Retinal pigment epithelial cell (primary cell): ENCODE measurements at regions not wholly inside any gene's neighbourhood (a gene's known extent, or its start where the extent isn't known, plus 50 kb on each side); places are given as distances from the start of the nearest gene placed in this dataset.

ENCODE experiments used
- DNase-seq: peaks from one replicate; pipeline ENCODE4 v3.0.0-alpha.2; 2010; ENCODE audit warnings: low read depth
- H3K4me3 ChIP-seq: 2 replicates; pipeline ENCODE4 v1.5.1; 2011; ENCODE audit warnings: mild to moderate bottlenecking, low read length, control low read depth, moderate library complexity
- TF ChIP-seq, protein P1 (sequence below): conservative IDR thresholded peaks from 2 replicates; pipeline ENCODE4 v1.5.1; 2011; ENCODE audit warnings: low read depth, low read length, control low read depth, inconsistent platforms

DNA sequence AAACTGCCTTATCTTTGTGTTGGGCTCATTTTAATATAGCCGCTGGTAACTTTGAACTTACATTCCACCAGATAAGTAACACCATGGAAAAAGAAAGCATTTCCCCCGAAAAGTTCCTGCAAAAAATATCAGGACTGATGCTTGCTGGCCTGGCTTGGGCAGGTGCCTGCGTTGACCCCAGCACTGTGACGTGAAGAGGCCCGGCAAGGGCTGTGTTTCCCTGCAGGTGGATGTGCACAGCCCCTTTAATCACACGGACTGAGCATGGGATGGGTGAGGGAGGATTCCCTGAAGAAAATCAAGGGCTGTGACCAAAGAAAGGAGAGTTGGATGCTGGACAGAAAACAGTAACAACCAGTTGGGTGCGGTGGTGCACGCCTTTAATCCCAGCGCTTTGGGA, 138.2 kb downstream of the NSG2 start:
- TF ChIP-seq, protein P1, sequence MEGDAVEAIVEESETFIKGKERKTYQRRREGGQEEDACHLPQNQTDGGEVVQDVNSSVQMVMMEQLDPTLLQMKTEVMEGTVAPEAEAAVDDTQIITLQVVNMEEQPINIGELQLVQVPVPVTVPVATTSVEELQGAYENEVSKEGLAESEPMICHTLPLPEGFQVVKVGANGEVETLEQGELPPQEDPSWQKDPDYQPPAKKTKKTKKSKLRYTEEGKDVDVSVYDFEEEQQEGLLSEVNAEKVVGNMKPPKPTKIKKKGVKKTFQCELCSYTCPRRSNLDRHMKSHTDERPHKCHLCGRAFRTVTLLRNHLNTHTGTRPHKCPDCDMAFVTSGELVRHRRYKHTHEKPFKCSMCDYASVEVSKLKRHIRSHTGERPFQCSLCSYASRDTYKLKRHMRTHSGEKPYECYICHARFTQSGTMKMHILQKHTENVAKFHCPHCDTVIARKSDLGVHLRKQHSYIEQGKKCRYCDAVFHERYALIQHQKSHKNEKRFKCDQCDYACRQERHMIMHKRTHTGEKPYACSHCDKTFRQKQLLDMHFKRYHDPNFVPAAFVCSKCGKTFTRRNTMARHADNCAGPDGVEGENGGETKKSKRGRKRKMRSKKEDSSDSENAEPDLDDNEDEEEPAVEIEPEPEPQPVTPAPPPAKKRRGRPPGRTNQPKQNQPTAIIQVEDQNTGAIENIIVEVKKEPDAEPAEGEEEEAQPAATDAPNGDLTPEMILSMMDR = no peak
- no peak overlapping the region for H3K4me3 ChIP-seq
- no peak for DNase-seq

DNA sequence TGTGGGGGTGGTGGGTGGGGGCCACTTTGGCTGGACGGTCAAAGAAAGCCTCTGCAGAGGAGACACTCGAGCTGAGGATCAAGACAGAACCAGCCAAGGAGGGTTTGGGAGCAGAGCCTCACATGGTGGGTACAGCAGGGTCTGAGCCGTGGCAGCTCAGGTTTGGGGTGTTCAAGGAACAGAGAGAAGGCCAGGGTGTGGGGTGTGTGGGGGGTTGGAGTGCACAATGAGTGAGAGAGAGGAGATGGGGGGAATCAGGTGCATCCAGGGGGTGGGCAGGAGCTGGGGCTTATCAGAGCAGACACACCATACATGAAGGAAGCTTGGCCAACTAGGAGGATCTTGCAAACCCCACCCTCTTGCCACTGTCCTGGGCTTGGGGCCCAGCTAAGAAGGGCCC, 140.0 kb downstream of the NSG2 start:
- no peak for DNase-seq
- no peak overlapping the region for H3K4me3 ChIP-seq
- TF ChIP-seq, protein P1 = no peak

DNA sequence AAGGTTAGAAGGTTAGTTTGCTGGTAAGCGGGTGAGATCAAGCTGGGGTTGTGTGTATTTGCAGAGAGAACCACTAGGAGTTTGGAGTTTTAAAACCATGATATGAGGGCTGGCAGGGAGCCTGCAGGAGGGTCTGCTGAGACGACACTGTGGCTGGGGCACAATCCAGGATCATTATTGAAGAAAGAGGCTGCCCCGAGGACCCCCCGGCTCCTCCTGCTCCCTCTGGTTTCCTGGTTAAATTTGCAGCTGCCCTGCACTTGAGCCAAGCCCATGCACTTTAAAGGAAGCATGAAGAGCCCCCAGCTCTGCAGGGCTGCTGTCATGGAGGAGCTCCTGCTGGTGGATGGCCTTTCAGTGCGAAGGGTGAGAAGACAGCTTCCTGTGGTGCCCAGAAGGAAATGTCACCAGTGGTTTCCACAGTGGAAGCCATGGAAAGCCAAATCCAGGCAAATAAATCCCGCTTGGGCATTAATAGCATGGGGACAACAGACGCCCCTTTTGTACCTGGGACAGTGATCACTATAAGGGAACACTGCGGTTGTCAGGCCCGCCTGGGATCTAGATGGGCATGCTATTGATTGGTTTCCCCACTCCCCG, 140.7 kb downstream of the NSG2 start:
- TF ChIP-seq, protein P1 = no peak
- no peak for DNase-seq
- H3K4me3 ChIP-seq = no peak overlapping the region

DNA sequence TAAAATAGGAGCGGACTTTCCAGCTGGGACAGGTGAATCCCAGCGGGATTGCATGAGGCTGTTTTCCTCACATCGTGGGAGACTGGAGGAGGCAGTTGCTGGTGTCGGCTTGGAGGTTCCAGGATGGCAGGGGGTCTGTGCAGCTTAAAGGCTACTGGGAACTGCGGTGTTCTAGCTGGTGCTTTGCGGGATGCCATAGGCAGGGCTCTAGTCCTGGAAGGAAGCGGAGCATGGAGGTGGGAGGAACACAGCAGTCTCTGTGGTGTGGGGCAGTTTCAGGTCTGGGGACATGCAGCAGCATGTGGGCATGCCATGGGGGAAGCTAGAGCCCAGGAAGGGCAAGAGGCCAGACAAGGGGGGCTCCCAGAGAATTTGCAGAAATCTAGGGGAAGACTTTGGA, 141.5 kb downstream of the NSG2 start:
- H3K4me3 ChIP-seq = no peak overlapping the region
- no peak for DNase-seq
- TF ChIP-seq, protein P1 = no peak

DNA sequence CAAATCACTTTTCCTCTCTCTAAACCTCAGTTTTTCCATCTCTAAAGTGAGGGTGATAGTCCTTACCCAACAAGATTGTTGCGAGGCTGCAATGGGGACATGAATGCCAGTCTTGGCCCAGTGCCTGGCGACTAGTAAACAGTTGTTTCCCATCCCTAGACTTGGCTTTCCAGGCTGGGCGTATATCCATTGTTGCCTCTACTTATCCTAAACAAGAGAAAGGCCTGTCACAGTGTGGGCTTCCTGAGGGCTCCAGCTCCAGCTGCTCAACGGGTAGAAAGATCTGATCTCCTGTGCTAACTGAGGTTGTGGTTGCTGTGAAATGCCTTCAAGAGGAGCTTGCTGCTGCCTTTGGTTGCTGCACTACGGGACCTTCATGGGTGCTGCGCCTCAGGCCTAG, 142.0 kb downstream of the NSG2 start:
- TF ChIP-seq, protein P1 = no peak
- no peak overlapping the region for H3K4me3 ChIP-seq
- DNase-seq = no peak

DNA sequence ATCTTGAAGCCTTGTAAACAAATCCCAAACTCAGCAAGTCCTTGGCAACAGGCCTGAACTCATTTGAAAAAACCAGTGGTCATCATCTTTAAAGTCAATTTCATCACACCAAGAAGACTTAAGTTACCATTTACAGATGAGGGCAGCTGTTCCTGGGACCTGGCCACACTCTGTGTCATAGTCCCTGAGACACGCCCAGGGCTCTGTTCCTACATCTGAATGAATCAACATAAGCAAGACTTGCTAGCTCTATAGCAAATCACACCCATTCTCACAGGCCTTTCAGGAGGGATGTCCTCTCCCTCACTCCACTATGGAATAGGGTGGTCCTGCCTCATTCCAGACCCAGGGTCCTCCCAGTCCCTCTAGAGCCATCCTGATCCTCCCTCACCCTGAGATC, 142.8 kb downstream of the NSG2 start:
- TF ChIP-seq, protein P1 = no peak
- no peak overlapping the region for H3K4me3 ChIP-seq
- DNase-seq = no peak

DNA sequence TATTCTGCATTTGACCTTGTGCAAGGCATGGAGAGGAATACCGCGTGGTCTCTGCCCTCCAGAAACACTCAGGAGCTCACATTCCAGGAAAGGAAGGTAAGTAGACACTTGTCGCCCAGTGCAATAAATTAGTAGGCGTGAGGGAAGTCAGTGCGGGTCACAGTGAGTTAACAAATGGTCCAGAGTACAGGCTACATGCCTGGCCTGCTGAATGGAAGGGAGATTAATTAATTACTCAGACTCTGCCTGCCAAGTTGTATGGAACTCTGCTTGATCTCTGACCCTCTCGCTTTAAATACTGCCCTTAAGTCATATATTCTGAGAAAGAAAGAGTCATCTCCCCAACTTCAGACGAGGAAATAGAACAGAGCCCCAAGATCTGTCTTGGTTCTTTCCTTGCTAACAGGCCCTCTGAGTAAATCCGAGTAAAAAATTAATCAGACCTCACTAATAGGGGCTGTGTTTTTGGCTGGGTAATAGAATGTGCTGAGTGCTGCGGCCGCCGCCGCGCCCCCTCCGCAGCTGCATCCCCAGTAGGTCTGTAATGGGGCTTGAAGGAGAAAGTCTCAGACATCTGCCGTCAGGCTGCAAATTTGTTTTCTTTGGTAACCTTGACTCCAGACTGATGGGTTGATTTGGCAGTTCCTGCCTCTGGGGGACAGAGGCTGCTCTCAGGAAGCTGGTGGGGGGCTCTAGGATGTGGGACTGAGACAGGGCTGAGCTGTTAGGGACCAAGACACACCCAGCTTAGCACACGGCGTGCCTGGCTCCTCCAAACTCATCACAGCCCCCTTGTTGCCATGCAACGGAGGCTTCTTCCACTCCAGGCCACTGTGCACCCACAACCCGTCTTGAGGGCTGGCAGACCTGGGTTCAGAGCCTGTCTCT, 144.4 kb downstream of the NSG2 start:
- H3K4me3 ChIP-seq = no peak overlapping the region
- no peak for DNase-seq
- TF ChIP-seq, protein P1 = no peak
